Right lobe of liver (tissue), 4 donors: ENCODE measurements at regions not wholly inside any gene's neighbourhood (a gene's known extent, or its start where the extent isn't known, plus 50 kb on each side); places are given as distances from the start of the nearest gene placed in this dataset.

Source experiments
- POLR2A ChIP-seq: fragments of 450-650 bp; IDR thresholded peaks from one replicate; pipeline ENCODE4 v1.6.1; 2017; ENCODE audit warnings: antibody characterized with exemption, mild to moderate bottlenecking
- TF ChIP-seq, protein P1 (sequence below), 4 donors: fragments of 200-600 bp in 3 of 4; fragments of 450-650 bp in 1 of 4; IDR thresholded peaks; one replicate each; pipeline versions ENCODE4 v1.5.1 to v1.8.0; 2016 to 2022; ENCODE audit warnings: antibody characterized with exemption in 4 of 4, mild to moderate bottlenecking in 2 of 4
- donor health status: DM: no; HTN: no; CAD: no.
- donor health status: DM: no; HTN: no; CAD: no.
- donor health status: DM: no; HTN: yes; CAD: no.

DNA sequence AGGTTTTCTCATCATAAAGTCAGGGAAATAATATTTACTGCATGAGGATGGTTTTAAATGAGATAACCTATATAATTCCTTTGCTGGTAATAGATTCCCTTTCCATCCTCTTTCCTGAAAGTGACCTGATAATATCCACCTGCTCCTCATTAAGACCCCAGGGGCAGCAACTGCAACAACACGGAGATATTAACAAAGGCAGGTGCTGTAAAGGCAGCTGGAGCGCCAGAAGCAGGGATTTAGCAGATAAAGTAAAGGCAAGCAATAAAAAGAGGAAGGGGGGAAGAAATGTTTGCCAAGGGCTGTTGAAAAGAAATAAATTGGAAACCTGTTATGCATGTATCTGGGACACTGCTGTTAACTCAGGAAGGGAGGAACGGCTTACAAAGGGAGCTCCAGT is 472.6 kb upstream of the KLHL29 start:
- TF ChIP-seq, protein P1, sequence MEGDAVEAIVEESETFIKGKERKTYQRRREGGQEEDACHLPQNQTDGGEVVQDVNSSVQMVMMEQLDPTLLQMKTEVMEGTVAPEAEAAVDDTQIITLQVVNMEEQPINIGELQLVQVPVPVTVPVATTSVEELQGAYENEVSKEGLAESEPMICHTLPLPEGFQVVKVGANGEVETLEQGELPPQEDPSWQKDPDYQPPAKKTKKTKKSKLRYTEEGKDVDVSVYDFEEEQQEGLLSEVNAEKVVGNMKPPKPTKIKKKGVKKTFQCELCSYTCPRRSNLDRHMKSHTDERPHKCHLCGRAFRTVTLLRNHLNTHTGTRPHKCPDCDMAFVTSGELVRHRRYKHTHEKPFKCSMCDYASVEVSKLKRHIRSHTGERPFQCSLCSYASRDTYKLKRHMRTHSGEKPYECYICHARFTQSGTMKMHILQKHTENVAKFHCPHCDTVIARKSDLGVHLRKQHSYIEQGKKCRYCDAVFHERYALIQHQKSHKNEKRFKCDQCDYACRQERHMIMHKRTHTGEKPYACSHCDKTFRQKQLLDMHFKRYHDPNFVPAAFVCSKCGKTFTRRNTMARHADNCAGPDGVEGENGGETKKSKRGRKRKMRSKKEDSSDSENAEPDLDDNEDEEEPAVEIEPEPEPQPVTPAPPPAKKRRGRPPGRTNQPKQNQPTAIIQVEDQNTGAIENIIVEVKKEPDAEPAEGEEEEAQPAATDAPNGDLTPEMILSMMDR (IDR thresholded peaks at IDR 0.05): no peak
- no peak for TF ChIP-seq POLR2A
